A673 (cell line): ENCODE measurements at regions not wholly inside any gene's neighbourhood (a gene's known extent, or its start where the extent isn't known, plus 50 kb on each side); places are given as distances from the start of the nearest gene placed in this dataset.
A peak's percentile ranks its signal among the peaks of the same experiment; 100 is the strongest.

Experiments
- BruUV-seq: library from RNA; stranded (reverse); fragments of 400-500 nt; replicated peaks from 2 replicates; lab custom pipeline; 2021; lab: Mats Ljungman, UMichigan
- CTCF ChIA-PET: fragments of 300-600 bp; sonication (Branson Sonifier 250); formaldehyde crosslinking; loops from one replicate; lab custom pipeline; 2022; ENCODE audit warnings: antibody characterized with exemption; lab: Charles Lee
- POLR2A ChIA-PET: fragments of 300-600 bp; sonication (Branson Sonifier 250); formaldehyde crosslinking; loops from one replicate; lab custom pipeline; 2022; ENCODE audit warnings: antibody characterized with exemption; ENCODE audit not compliant: low non-redundant PET; lab: Charles Lee
- DNase-seq: peaks from one replicate; pipeline ENCODE4 v3.0.0-alpha.2; 2015; ENCODE audit warnings: low spot score
- H3K27ac ChIP-seq: fragments of 200-600 bp; sonication (generic); 2 replicates; pipeline ENCODE4 v1.5.1; 2016; ENCODE audit warnings: mixed run types, low read depth, mild to moderate bottlenecking, mixed read lengths, antibody characterized with exemption, low read length; ENCODE audit not compliant: poor library complexity, severe bottlenecking
- H3K27me3 ChIP-seq: fragments of 200-600 bp; sonication (generic); replicated peaks from 2 replicates; pipeline ENCODE4 v1.6.1; 2017; ENCODE audit warnings: mixed run types, low read depth, mild to moderate bottlenecking, mixed read lengths, antibody characterized with exemption, low read length; ENCODE audit not compliant: insufficient read depth, poor library complexity
- H3K36me3 ChIP-seq: fragments of 200-600 bp; sonication (generic); 2 replicates; pipeline ENCODE4 v1.6.1; 2016; ENCODE audit warnings: mixed run types, mild to moderate bottlenecking, mixed read lengths, antibody characterized with exemption, low read length; ENCODE audit not compliant: insufficient read depth, poor library complexity, severe bottlenecking
- H3K4me1 ChIP-seq: fragments of 200-600 bp; sonication (generic); 2 replicates; pipeline ENCODE4 v1.6.1; 2017; ENCODE audit warnings: mixed run types, mild to moderate bottlenecking, mixed read lengths, antibody characterized with exemption, low read length; ENCODE audit not compliant: insufficient read depth, poor library complexity, severe bottlenecking
- H3K4me3 ChIP-seq: fragments of 200-600 bp; sonication (generic); 2 replicates; pipeline ENCODE4 v1.5.1; 2016; ENCODE audit warnings: low read depth, mixed run types, mild to moderate bottlenecking, mixed read lengths, low read length; ENCODE audit not compliant: poor library complexity, severe bottlenecking
- H3K9me3 ChIP-seq: fragments of 200-600 bp; sonication (generic); 2 replicates; pipeline ENCODE4 v1.6.1; 2016; ENCODE audit warnings: mixed run types, low read depth, mild to moderate bottlenecking, mixed read lengths, antibody characterized with exemption, low read length; ENCODE audit not compliant: poor library complexity, severe bottlenecking
- CTCF ChIP-seq: fragments of 300-800, 200-600 bp; sonication (generic); conservative IDR thresholded peaks from 2 replicates; pipeline ENCODE4 v1.5.1; 2017; ENCODE audit warnings: low read depth, mild to moderate bottlenecking, antibody characterized with exemption, low read length, moderate library complexity, mixed read lengths
- EZH2 ChIP-seq: fragments of 200-600 bp; sonication (generic); IDR thresholded peaks from 2 replicates; pipeline ENCODE4 v1.6.1; 2017; ENCODE audit warnings: borderline replicate concordance, low read depth, mild to moderate bottlenecking, mixed read lengths, antibody characterized with exemption, low read length; ENCODE audit not compliant: poor library complexity, severe bottlenecking
- intact Hi-C: fragments of 100-400 bp; cut with micrococcal nuclease; formaldehyde crosslinking; loops from one replicate; pipeline ENCODE4 v1.10.0; 2022; ENCODE audit not compliant: unreplicated experiment

GRCh38 chr6:45721665-45722064 is 294.0 kb downstream of the CLIC5 start:
- POLR2A ChIA-PET = no interaction called here
- TF ChIP-seq EZH2 (no peak), CTCF (0 out of 2 replicates have a peak, but pooled peaks have one; percentile 10)
- no TSS peak for BruUV-seq
- intact Hi-C loops = no loop called here
- Histone ChIP-seq H3K9me3 (no peaks in the 10 kb centered on the region), H3K4me1 (peaks cover 5% of the 10 kb centered on the region), H3K36me3 (no peaks in the 10 kb centered on the region), H3K27ac (no peak overlapping the region), H3K27me3 (no peaks in the 10 kb centered on the region), H3K4me3 (no peak overlapping the region)
- CTCF ChIA-PET = no interaction called here
- DNase-seq = no peak

- TF ChIP-seq CTCF = no peak
- no peak for TF ChIP-seq EZH2
Observed at GRCh38 chr6:45718871-45719270, 296.8 kb downstream of the CLIC5 start.

DNA sequence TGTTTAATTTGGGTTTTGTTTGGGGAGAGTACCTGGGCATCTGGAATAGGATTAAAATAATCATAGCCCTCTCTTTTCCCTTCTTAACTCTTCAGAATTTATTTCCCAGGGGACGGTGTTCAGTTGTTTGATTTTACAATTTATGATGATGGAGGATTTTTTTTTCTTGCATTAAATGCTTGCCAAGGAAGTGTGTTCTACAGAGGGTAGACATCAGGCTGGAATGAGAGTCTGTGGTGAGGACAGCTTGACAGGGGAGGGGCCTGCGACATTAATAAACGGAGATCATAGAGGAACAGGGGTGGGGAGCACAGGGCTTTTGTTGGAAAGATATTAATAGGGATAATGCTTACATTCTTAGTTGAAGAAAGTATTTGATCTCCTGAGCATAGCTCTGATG is 297.5 kb downstream of the CLIC5 start:
- intact Hi-C loops = loop anchor here (10.0 kb wide), 1 partner anchor 1243 kb away; no protein-coding TSS in a partner anchor
- Histone ChIP-seq H3K4me3 (no peak overlapping the region), H3K27me3 (no peaks in the 10 kb centered on the region), H3K4me1 (peaks cover 5% of the 10 kb centered on the region), H3K36me3 (no peaks in the 10 kb centered on the region), H3K27ac (no peak overlapping the region), H3K9me3 (no peaks in the 10 kb centered on the region)
- POLR2A ChIA-PET = interaction anchor here (0.6 kb wide), 1 partner anchor 63 kb away, joined by 3 read pairs; no protein-coding TSS in a partner anchor
- TF ChIP-seq CTCF (no peak), EZH2 (no peak)
- CTCF ChIA-PET = no interaction called here
- no TSS peak for BruUV-seq
- DNase-seq = no peak

More at GRCh38 chr6:45718871-45719270, 296.8 kb downstream of the CLIC5 start:
- Histone ChIP-seq H3K27ac (no peak overlapping the region), H3K4me1 (peaks cover 5% of the 10 kb centered on the region), H3K36me3 (no peaks in the 10 kb centered on the region), H3K27me3 (no peaks in the 10 kb centered on the region), H3K4me3 (no peak overlapping the region), H3K9me3 (no peaks in the 10 kb centered on the region)
- DNase-seq = no peak
- no TSS peak for BruUV-seq
- intact Hi-C loops = loop anchor here (10.0 kb wide), 1 partner anchor 1244 kb away; no protein-coding TSS in a partner anchor
- POLR2A ChIA-PET = interaction anchor here (0.6 kb wide), 1 partner anchor 63 kb away, joined by 3 read pairs; no protein-coding TSS in a partner anchor
- CTCF ChIA-PET = no interaction called here
